Psoas muscle (tissue), 7 donors: ENCODE measurements at regions not wholly inside any gene's neighbourhood (a gene's known extent, or its start where the extent isn't known, plus 50 kb on each side); places are given as distances from the start of the nearest gene placed in this dataset.

Source experiments
- ATAC-seq, 4 donors: fragments of 200-7000 bp; cut with Tn5 transposase; one replicate each; pipeline ENCODE4 v1.9.1; 2020; ENCODE audit warnings: moderate library complexity in 3 of 4, mild to moderate bottlenecking in 2 of 4
- DNase-seq, 2 donors: peaks; one replicate each; pipeline ENCODE4 v3.0.0-alpha.2; 2020
- H3K27ac ChIP-seq: fragments of 200-600 bp; one replicate; pipeline ENCODE4 v1.8.0; 2022
- H3K27me3 ChIP-seq, 3 donors: fragments of 200-600 bp in 1 of 3; one replicate each; pipeline versions ENCODE4 v1.6.1 to v1.8.0; 2013 to 2022; ENCODE audit warnings: low read length in 2 of 3, mild to moderate bottlenecking in 2 of 3, moderate library complexity in 1 of 3; ENCODE audit not compliant: insufficient read depth in 3 of 3
- H3K36me3 ChIP-seq, 2 donors: fragments of 200-600 bp in 1 of 2; one replicate each; pipeline versions ENCODE4 v1.6.1 to v1.8.0; 2013 to 2022; ENCODE audit warnings: low read depth in 1 of 2, mild to moderate bottlenecking in 1 of 2, moderate library complexity in 1 of 2; ENCODE audit not compliant: insufficient read depth in 1 of 2
- H3K4me1 ChIP-seq: fragments of 200-600 bp; one replicate; pipeline ENCODE4 v1.8.0; 2022
- H3K4me3 ChIP-seq: fragments of 200-600 bp; one replicate; pipeline ENCODE4 v1.8.0; 2022; ENCODE audit warnings: mild to moderate bottlenecking
- H3K9me3 ChIP-seq: fragments of 200-600 bp; one replicate; pipeline ENCODE4 v1.8.0; 2022
- CTCF ChIP-seq: fragments of 200-600 bp; IDR thresholded peaks from one replicate; pipeline ENCODE4 v1.8.0; 2022; ENCODE audit warnings: antibody characterized with exemption
- WGBS, 3 donors: extraction: QIAGEN DNeasy Blood & Tissue Kit; methylation state at CpG; one replicate each; pipeline versions ENCODE4 v1.1.6 to v1.1.7; 2013; 5-methylcytosine and 5-hydroxymethylcytosine counted together
- intact Hi-C, 2 donors: fragments of 100-400 bp; cut with DNase I; formaldehyde crosslinking; loops; one replicate each; pipeline versions ENCODE4 v1.11.0 to v1.14.2; 2022
- donor health status: healthy with polysubstance abuse.
- donor health status: DM: no; HTN: no; CAD: no; lungs with moderate emphysema.
- donor health status: Bipolar disorder and iron deficiency.
- donor health status: healthy.
- donor health status: DM: yes; HTN: yes; CAD: no.
- donor health status: DM: no; HTN: no; CAD: no.
- donor health status: DM: yes; HTN: yes; CAD: no.

DNA sequence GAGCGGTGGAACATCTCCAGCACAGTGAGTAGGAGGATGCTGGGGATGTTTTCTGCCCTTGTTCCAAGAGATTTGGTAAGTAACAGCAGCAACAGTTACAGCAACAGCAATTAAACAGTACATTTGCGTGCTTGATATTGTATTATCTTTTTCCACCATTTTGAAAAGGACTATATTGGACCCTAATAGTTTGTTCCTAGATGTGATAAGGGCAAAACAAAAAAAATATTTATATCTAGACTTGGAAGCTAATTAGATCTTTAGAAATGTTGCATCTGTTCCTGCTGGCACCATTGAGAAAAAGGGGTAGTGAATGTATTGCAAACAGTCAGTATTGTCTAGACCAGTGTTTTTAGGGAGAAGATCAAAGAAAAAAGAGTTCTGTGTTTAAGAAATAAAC, 759.9 kb downstream of the JRKL start:
- no peaks in the 10 kb centered on the region for H3K9me3 ChIP-seq
- ATAC-seq (no peak), DNase-seq (no peak)
- intact Hi-C loops, result loop anchor here in 1 of 2 donors (10.0 kb wide), 1 partner anchor 685 kb away; no protein-coding TSS in a partner anchor
- H3K36me3 ChIP-seq, result no peaks in the 10 kb centered on the region
- no peak for TF ChIP-seq CTCF
- WGBS, 3 donors, result 82 to 91% (median 83%) methylated on average over 2 of the region's 2 CpGs
- H3K27ac ChIP-seq, result no peak overlapping the region
- H3K4me1 ChIP-seq, result no peaks in the 10 kb centered on the region
- H3K4me3 ChIP-seq, result no peak overlapping the region
- H3K27me3 ChIP-seq, result no peaks in the 10 kb centered on the region

DNA sequence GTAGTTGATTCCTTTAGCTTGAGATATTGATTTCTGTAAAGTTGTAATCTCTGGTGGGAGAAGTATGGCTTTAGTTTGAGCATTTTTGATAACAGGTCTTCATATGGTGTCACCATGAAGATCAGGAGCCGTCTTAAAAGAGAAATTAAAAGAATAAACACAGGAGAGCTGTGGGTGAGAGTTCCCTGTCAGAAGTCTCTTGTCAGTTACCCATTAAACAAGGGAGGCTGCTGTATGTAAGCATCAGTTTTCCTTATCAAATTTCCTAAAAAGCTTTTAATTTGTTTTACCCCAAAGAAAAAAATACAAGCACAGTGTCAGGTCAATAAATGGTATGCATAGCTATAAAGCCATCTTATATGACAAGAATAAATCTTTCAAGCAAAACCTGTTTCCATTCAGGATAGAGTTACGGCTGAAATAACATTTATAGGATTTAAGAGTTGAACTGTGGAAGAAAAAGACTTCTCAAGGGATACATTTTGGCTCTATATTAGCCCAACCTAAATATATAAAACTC, 767.5 kb downstream of the JRKL start:
- Histone ChIP-seq H3K9me3 (no peaks in the 10 kb centered on the region), H3K27ac (no peak overlapping the region), H3K4me3 (no peak overlapping the region), H3K36me3 (no peaks in the 10 kb centered on the region), H3K4me1 (no peaks in the 10 kb centered on the region), H3K27me3 (no peaks in the 10 kb centered on the region)
- DNase-seq (no peak), ATAC-seq (no peak)
- intact Hi-C loops, result no loop called here
- no peak for TF ChIP-seq CTCF
- 45 to 49% (median 46%) methylated on average over 2 of the region's 2 CpGs for WGBS, 3 donors

GRCh38 chr11:97158243-97158642, 768.4 kb downstream of the JRKL start:
- no peak overlapping the region for H3K4me3 ChIP-seq
- H3K27ac ChIP-seq, result no peak overlapping the region
- H3K9me3 ChIP-seq, result no peaks in the 10 kb centered on the region
- no peak for TF ChIP-seq CTCF
- no peaks in the 10 kb centered on the region for H3K27me3 ChIP-seq
- H3K4me1 ChIP-seq, result no peaks in the 10 kb centered on the region
- intact Hi-C loops, result no loop called here
- 36% methylated on average over 5 of the region's 5 CpGs for WGBS, 3 donors
- no peaks in the 10 kb centered on the region for H3K36me3 ChIP-seq
- DNase-seq (no peak), ATAC-seq (no peak)

DNA sequence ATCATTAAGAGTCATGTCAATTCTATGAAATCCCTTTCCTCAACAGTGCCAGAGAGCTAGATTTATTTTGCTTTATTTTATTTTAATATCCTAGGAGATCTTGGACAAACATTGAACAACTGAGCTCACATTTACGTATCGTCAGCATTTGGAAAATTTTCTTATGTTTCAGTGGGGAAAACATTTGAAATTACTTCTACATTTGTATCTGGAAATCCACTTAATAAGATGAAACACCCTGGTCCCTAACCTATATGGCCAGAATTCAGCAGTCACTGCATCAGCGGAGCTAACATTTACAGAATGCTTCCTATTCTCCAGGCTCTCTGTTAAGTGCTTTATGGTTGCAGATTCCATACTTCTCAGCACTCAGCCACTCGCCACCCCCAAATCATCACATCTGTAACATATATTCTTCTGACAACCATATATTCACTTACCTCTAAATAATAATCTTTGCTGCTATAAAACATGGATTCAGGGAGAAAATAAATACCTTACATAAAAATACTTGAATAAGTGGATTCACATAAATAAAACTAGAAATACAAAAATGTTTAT, 773.9 kb downstream of the JRKL start:
- intact Hi-C loops, result no loop called here
- H3K4me1 ChIP-seq, result no peaks in the 10 kb centered on the region
- no peak for TF ChIP-seq CTCF
- DNase-seq (no peak), ATAC-seq (no peak)
- H3K4me3 ChIP-seq, result no peak overlapping the region
- H3K27me3 ChIP-seq, result no peaks in the 10 kb centered on the region
- WGBS, 3 donors, result 59 to 66% (median 66%) methylated on average over 4 of the region's 4 CpGs
- H3K9me3 ChIP-seq, result no peaks in the 10 kb centered on the region
- H3K27ac ChIP-seq, result no peak overlapping the region
- H3K36me3 ChIP-seq, result no peaks in the 10 kb centered on the region
